ENCODE measurements at regions not wholly inside any gene's neighbourhood (a gene's known extent, or its start where the extent isn't known, plus 50 kb on each side); places are given as distances from the start of the nearest gene placed in this dataset.

GRCh38 chrX:39337451-39337850, 536.2 kb downstream of the MID1IP1 start:
- POLR2A ChIA-PET (ENCODE audit: unreplicated experiment) = no interaction called here

More at GRCh38 chrX:39337451-39337850, 536.2 kb downstream of the MID1IP1 start:
- Histone ChIP-seq H2AK5ac (ENCODE audit: low read depth, low read length) (no peak overlapping the region), H3K79me1 (ENCODE audit: low read depth in 1 of 2, low read length in 2 of 2) (no peaks in the 10 kb centered on the region), H3K56ac (ENCODE audit: extremely low read depth, insufficient read depth, low read length) (no peak overlapping the region), H3K9me1 (ENCODE audit: insufficient read depth, low read length) (no peaks in the 10 kb centered on the region), H3K36me3 (ENCODE audit: control insufficient read depth, insufficient read depth, low read length) (no peaks in the 10 kb centered on the region), H3K23ac (ENCODE audit: low read depth, low read length) (no peak overlapping the region), H4K20me1 (ENCODE audit: insufficient read depth, low read length) (no peaks in the 10 kb centered on the region), H2BK120ac (ENCODE audit: low read depth, low read length) (no peak overlapping the region), H3K4ac (ENCODE audit: low read depth, low read length) (no peak overlapping the region), H3K4me3 (ENCODE audit: insufficient read depth, low read depth, low read length) (no peak overlapping the region), H3K4me2 (ENCODE audit: low read depth, low read length) (no peak overlapping the region), H2AK9ac (replicated peaks; ENCODE audit: low read depth, low read length, poor library complexity) (no peak overlapping the region), H4K91ac (ENCODE audit: insufficient read depth, low read depth, low read length) (no peak overlapping the region), H3K9me3 (ENCODE audit: control insufficient read depth, insufficient read depth, low read length) (no peaks in the 10 kb centered on the region), H2BK15ac (ENCODE audit: low read depth, low read length) (no peak overlapping the region), H3K9ac (ENCODE audit: low read depth, low read length) (no peak overlapping the region), H2AFZ (replicated peaks; ENCODE audit: low read length, poor library complexity) (no peak overlapping the region), H2BK5ac (ENCODE audit: low read depth, low read length, poor library complexity, severe bottlenecking) (no peak overlapping the region), H3K14ac (replicated peaks; ENCODE audit: low read depth, low read length) (no peak overlapping the region), H3K18ac (ENCODE audit: low read depth, low read length) (no peak overlapping the region), H3K4me1 (ENCODE audit: control insufficient read depth, insufficient read depth, low read length) (no peaks in the 10 kb centered on the region), H4K8ac (ENCODE audit: low read depth in 2 of 2, low read length in 2 of 2) (no peak overlapping the region), H4K5ac (ENCODE audit: low read depth, low read length) (no peak overlapping the region), H3K27me3 (ENCODE audit: control insufficient read depth, insufficient read depth, low read length) (peaks cover 5% of the 10 kb centered on the region), H2BK20ac (ENCODE audit: low read depth, low read length) (no peak overlapping the region), H3K27ac (ENCODE audit: insufficient read depth, low read length) (no peak overlapping the region)
- dilution Hi-C loops (cut with HindIII; ENCODE audit: low sequenced_read_pairs, unreplicated experiment) = no loop called here
- in situ Hi-C loops (cut with MboI; ENCODE audit: low sequenced_read_pairs) = no loop called here
- DNase-seq (no peak), ATAC-seq (ENCODE audit: low read depth) (no peak)
- TF ChIP-seq NFE2L2 (IDR thresholded peaks at IDR 0.05; ENCODE audit: low read depth, low read length) (no peak), RFX5 (IDR thresholded peaks at IDR 0.05; ENCODE audit: low read depth, low read length) (no peak), BHLHE40 (IDR thresholded peaks at IDR 0.05; ENCODE audit: low read depth, low read length) (no peak), RCOR1 (IDR thresholded peaks at IDR 0.05; ENCODE audit: insufficient replicate concordance, low read length) (no peak), ELK1 (IDR thresholded peaks at IDR 0.05; ENCODE audit: borderline replicate concordance, low read depth, low read length) (no peak), RAD21 (IDR thresholded peaks at IDR 0.05; ENCODE audit: low read length) (no peak), FOS (IDR thresholded peaks at IDR 0.05; ENCODE audit: low read depth, low read length) (no peak)
- CTCF ChIA-PET = no interaction called here
- no CpG with 5 or more reads among the region's 5 CpGs for WGBS, 2 experiments (ENCODE audit: extremely low coverage in 2 of 2, insufficient read length in 1 of 2)
- no TSS peak for BruUV-seq (replicated peaks)
- intact Hi-C loops (cut with micrococcal nuclease) = no loop called here

All from IMR-90 (cell line).